ENCODE measurements at regions not wholly inside any gene's neighbourhood (a gene's known extent, or its start where the extent isn't known, plus 50 kb on each side); places are given as distances from the start of the nearest gene placed in this dataset.

GRCh38 chr1:56098946-56099345 lies 480.4 kb downstream of the PLPP3 start:
- Histone ChIP-seq H4K20me1 (ENCODE audit: control insufficient read depth, extremely low read depth, insufficient read depth, low read length) (no peaks in the 10 kb centered on the region), H2AFZ (ENCODE audit: low read length) (no peak overlapping the region), H3K4me2 (ENCODE audit: extremely low read depth, insufficient read depth, low read length) (no peak overlapping the region), H3K4me3 (replicated peaks in 1 of 4; ENCODE audit: control extremely low read depth in 1 of 4, insufficient read depth in 1 of 4, low read depth in 3 of 4, low read length in 4 of 4) (no peak overlapping the region), H3K27me3 (ENCODE audit: control insufficient read depth, insufficient read depth, low read length) (no peaks in the 10 kb centered on the region), H3K9ac (ENCODE audit: insufficient read depth, low read length) (no peak overlapping the region), H3K36me3 (ENCODE audit: control insufficient read depth, insufficient read depth, low read length) (no peaks in the 10 kb centered on the region), H3K27ac (ENCODE audit: insufficient read depth, low read length) (no peak overlapping the region), H3K4me1 (ENCODE audit: control insufficient read depth, extremely low read depth, insufficient read depth, low read length) (peaks cover 9% of the 10 kb centered on the region), H3K79me2 (ENCODE audit: control insufficient read depth, insufficient read depth, low read length) (no peaks in the 10 kb centered on the region), H3K9me3 (ENCODE audit: control insufficient read depth, insufficient read depth, low read depth, low read length) (no peaks in the 10 kb centered on the region)
- peak; percentile 51 to 84 for DNase-seq (ENCODE audit: low read depth in 2 of 2)
- TF ChIP-seq CTCF (conservative IDR thresholded peaks at IDR 0.05 in 1 of 2, IDR thresholded peaks at IDR 0.05 in 1 of 2; ENCODE audit: low read depth in 1 of 2, low read length in 2 of 2) = no peak
- no peak for TF ChIP-seq EZH2 (IDR thresholded peaks at IDR 0.05; ENCODE audit: low read length, missing control alignments)

GRCh38 chr1:56097713-56098112 lies 481.6 kb downstream of the PLPP3 start:
- no peak overlapping the region for H3K4me2 ChIP-seq (ENCODE audit: extremely low read depth, insufficient read depth, low read length)
- H3K4me1 ChIP-seq (ENCODE audit: control insufficient read depth, extremely low read depth, insufficient read depth, low read length) = peaks cover 9% of the 10 kb centered on the region
- H3K27ac ChIP-seq (ENCODE audit: insufficient read depth, low read length) = no peak overlapping the region
- H4K20me1 ChIP-seq (ENCODE audit: control insufficient read depth, extremely low read depth, insufficient read depth, low read length) = no peaks in the 10 kb centered on the region
- no peak for TF ChIP-seq EZH2 (IDR thresholded peaks at IDR 0.05; ENCODE audit: low read length, missing control alignments)
- no peak for TF ChIP-seq CTCF (conservative IDR thresholded peaks at IDR 0.05 in 1 of 2, IDR thresholded peaks at IDR 0.05 in 1 of 2; ENCODE audit: low read depth in 1 of 2, low read length in 2 of 2)
- H3K79me2 ChIP-seq (ENCODE audit: control insufficient read depth, insufficient read depth, low read length) = no peaks in the 10 kb centered on the region
- no peak overlapping the region for H2AFZ ChIP-seq (ENCODE audit: low read length)
- no peak overlapping the region for H3K4me3 ChIP-seq (replicated peaks in 1 of 4; ENCODE audit: control extremely low read depth in 1 of 4, insufficient read depth in 1 of 4, low read depth in 3 of 4, low read length in 4 of 4)
- H3K9ac ChIP-seq (ENCODE audit: insufficient read depth, low read length) = no peak overlapping the region
- H3K36me3 ChIP-seq (ENCODE audit: control insufficient read depth, insufficient read depth, low read length) = no peaks in the 10 kb centered on the region
- no peaks in the 10 kb centered on the region for H3K27me3 ChIP-seq (ENCODE audit: control insufficient read depth, insufficient read depth, low read length)
- peak in 1 of 2 donors; percentile 11 for DNase-seq (ENCODE audit: low read depth in 2 of 2)
- H3K9me3 ChIP-seq (ENCODE audit: control insufficient read depth, insufficient read depth, low read depth, low read length) = no peaks in the 10 kb centered on the region

- H3K79me2 ChIP-seq (ENCODE audit: control insufficient read depth, insufficient read depth, low read length) = no peaks in the 10 kb centered on the region
- H3K27me3 ChIP-seq (ENCODE audit: control insufficient read depth, insufficient read depth, low read length) = no peaks in the 10 kb centered on the region
- H3K36me3 ChIP-seq (ENCODE audit: control insufficient read depth, insufficient read depth, low read length) = no peaks in the 10 kb centered on the region
- no peak overlapping the region for H3K4me3 ChIP-seq (replicated peaks in 1 of 4; ENCODE audit: control extremely low read depth in 1 of 4, insufficient read depth in 1 of 4, low read depth in 3 of 4, low read length in 4 of 4)
- DNase-seq (ENCODE audit: low read depth in 2 of 2) = peak; percentile 62 to 96
- H3K4me1 ChIP-seq (ENCODE audit: control insufficient read depth, extremely low read depth, insufficient read depth, low read length) = peaks cover 9% of the 10 kb centered on the region
- H2AFZ ChIP-seq (ENCODE audit: low read length) = no peak overlapping the region
- H3K4me2 ChIP-seq (ENCODE audit: extremely low read depth, insufficient read depth, low read length) = no peak overlapping the region
- H3K9ac ChIP-seq (ENCODE audit: insufficient read depth, low read length) = no peak overlapping the region
- no peak overlapping the region for H3K27ac ChIP-seq (ENCODE audit: insufficient read depth, low read length)
- H4K20me1 ChIP-seq (ENCODE audit: control insufficient read depth, extremely low read depth, insufficient read depth, low read length) = no peaks in the 10 kb centered on the region
- H3K9me3 ChIP-seq (ENCODE audit: control insufficient read depth, insufficient read depth, low read depth, low read length) = no peaks in the 10 kb centered on the region
- TF ChIP-seq EZH2 (IDR thresholded peaks at IDR 0.05; ENCODE audit: low read length, missing control alignments) = no peak
- no peak for TF ChIP-seq CTCF (conservative IDR thresholded peaks at IDR 0.05 in 1 of 2, IDR thresholded peaks at IDR 0.05 in 1 of 2; ENCODE audit: low read depth in 1 of 2, low read length in 2 of 2)
Observed at GRCh38 chr1:56095696-56096665, 483.4 kb downstream of the PLPP3 start.
